ENCODE measurements at regions not wholly inside any gene's neighbourhood (a gene's known extent, or its start where the extent isn't known, plus 50 kb on each side); places are given as distances from the start of the nearest gene placed in this dataset.

GRCh38 chr11:45385844-45386243, 99.7 kb upstream of the SYT13 start:
- Histone ChIP-seq H3K27me3 (ENCODE audit: control insufficient read depth in 2 of 2, insufficient read depth in 2 of 2, low read length in 2 of 2) (no peaks in the 10 kb centered on the region), H3K4me1 (ENCODE audit: control insufficient read depth in 2 of 2, insufficient read depth in 2 of 2, low read length in 2 of 2) (no peaks in the 10 kb centered on the region), H3K4me3 (ENCODE audit: low read length in 2 of 2) (no peak overlapping the region), H3K9me3 (ENCODE audit: control insufficient read depth in 2 of 2, low read length in 2 of 2) (no peaks in the 10 kb centered on the region), H3K9ac (ENCODE audit: low read depth in 1 of 2, low read length in 2 of 2) (no peak overlapping the region), H3K27ac (ENCODE audit: low read depth in 2 of 2, low read length in 2 of 2) (no peak overlapping the region), H3K36me3 (ENCODE audit: control insufficient read depth in 2 of 2, insufficient read depth in 2 of 2, low read length in 2 of 2) (no peaks in the 10 kb centered on the region)

- Histone ChIP-seq H3K4me3 (ENCODE audit: low read length in 2 of 2) (no peak overlapping the region), H3K27me3 (ENCODE audit: control insufficient read depth in 2 of 2, insufficient read depth in 2 of 2, low read length in 2 of 2) (no peaks in the 10 kb centered on the region), H3K36me3 (ENCODE audit: control insufficient read depth in 2 of 2, insufficient read depth in 2 of 2, low read length in 2 of 2) (no peaks in the 10 kb centered on the region), H3K9me3 (ENCODE audit: control insufficient read depth in 2 of 2, low read length in 2 of 2) (no peaks in the 10 kb centered on the region), H3K9ac (ENCODE audit: low read depth in 1 of 2, low read length in 2 of 2) (no peak overlapping the region), H3K27ac (ENCODE audit: low read depth in 2 of 2, low read length in 2 of 2) (no peak overlapping the region), H3K4me1 (ENCODE audit: control insufficient read depth in 2 of 2, insufficient read depth in 2 of 2, low read length in 2 of 2) (no peaks in the 10 kb centered on the region)
These were observed 99.3 kb upstream of the SYT13 start for GRCh38 chr11:45385423-45385822.

DNA sequence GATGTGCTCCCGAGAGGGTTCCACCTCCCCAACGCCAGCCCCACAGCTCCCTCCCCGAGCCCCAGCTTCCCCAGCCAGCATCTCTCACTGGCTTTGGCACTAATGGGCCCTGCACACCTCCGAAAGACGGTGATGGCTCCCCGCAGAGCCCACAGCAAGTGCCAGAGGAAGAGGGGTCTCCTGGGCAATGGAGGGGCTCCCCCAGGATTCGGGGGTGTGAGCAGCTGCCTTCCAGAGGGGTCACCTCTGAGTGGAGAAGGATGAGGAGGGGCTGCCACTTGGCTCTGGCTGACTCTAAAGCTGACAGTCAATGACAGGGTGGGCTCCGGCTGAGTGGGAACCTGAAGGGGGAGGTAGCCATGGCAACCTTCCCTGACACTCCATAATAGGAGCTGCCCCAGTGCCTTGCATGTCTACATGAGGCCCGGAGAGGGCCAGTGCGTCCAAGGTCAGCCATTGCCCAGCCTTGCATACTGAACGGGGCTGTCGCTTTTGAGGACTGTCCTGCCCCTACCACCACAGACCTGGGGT, 98.6 kb upstream of the SYT13 start:
- no peaks in the 10 kb centered on the region for H3K36me3 ChIP-seq (ENCODE audit: control insufficient read depth in 2 of 2, insufficient read depth in 2 of 2, low read length in 2 of 2)
- no peak overlapping the region for H3K4me3 ChIP-seq (ENCODE audit: low read length in 2 of 2)
- no peaks in the 10 kb centered on the region for H3K9me3 ChIP-seq (ENCODE audit: control insufficient read depth in 2 of 2, low read length in 2 of 2)
- no peaks in the 10 kb centered on the region for H3K27me3 ChIP-seq (ENCODE audit: control insufficient read depth in 2 of 2, insufficient read depth in 2 of 2, low read length in 2 of 2)
- no peak overlapping the region for H3K9ac ChIP-seq (ENCODE audit: low read depth in 1 of 2, low read length in 2 of 2)
- no peaks in the 10 kb centered on the region for H3K4me1 ChIP-seq (ENCODE audit: control insufficient read depth in 2 of 2, insufficient read depth in 2 of 2, low read length in 2 of 2)
- no peak overlapping the region for H3K27ac ChIP-seq (ENCODE audit: low read depth in 2 of 2, low read length in 2 of 2)

DNA sequence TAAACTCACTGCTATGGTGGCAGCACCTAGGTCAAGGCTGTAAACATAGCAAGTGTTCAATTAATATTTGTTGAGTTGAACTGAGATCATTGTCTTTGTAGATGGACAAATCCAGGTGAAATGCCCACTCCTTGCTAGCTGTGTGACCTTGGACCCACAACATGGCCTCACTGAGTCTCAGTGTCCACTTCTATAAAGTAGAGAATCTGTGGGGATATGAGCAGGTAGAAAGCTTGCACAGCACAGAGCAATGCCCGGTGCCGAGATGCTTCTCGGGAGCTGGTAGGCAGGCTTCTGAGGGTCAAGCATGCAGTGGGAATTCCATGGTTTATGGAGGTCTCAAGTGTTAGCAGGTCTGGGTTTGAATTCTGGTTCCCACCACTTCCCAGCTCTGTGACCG, 97.9 kb upstream of the SYT13 start:
- H3K36me3 ChIP-seq (ENCODE audit: control insufficient read depth in 2 of 2, insufficient read depth in 2 of 2, low read length in 2 of 2): no peaks in the 10 kb centered on the region
- no peak overlapping the region for H3K4me3 ChIP-seq (ENCODE audit: low read length in 2 of 2)
- H3K27ac ChIP-seq (ENCODE audit: low read depth in 2 of 2, low read length in 2 of 2): no peak overlapping the region
- no peak overlapping the region for H3K9ac ChIP-seq (ENCODE audit: low read depth in 1 of 2, low read length in 2 of 2)
- H3K4me1 ChIP-seq (ENCODE audit: control insufficient read depth in 2 of 2, insufficient read depth in 2 of 2, low read length in 2 of 2): no peaks in the 10 kb centered on the region
- H3K27me3 ChIP-seq (ENCODE audit: control insufficient read depth in 2 of 2, insufficient read depth in 2 of 2, low read length in 2 of 2): no peaks in the 10 kb centered on the region
- H3K9me3 ChIP-seq (ENCODE audit: control insufficient read depth in 2 of 2, low read length in 2 of 2): no peaks in the 10 kb centered on the region

DNA sequence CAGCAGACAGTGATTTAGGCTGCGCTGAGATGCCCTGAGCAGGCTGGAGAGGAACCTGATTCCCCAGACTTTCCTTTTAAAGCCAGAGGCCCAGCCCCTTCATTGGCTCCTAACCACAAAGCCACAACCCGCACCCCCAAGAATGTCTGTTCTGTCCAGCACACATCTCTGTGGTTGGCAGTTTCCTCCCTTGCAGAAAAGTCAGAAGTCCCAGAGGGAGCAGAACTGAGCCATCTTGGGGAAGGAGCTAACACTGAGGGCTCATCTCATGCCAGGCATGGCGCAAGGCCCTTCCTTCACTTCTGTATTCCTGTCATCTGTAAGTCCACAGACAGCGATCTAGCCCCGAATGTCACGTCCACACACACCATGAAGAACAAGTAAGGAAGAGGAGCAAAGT, 97.1 kb upstream of the SYT13 start:
- H3K9ac ChIP-seq (ENCODE audit: low read depth in 1 of 2, low read length in 2 of 2): no peak overlapping the region
- H3K4me3 ChIP-seq (ENCODE audit: low read length in 2 of 2): no peak overlapping the region
- no peak overlapping the region for H3K27ac ChIP-seq (ENCODE audit: low read depth in 2 of 2, low read length in 2 of 2)
- H3K4me1 ChIP-seq (ENCODE audit: control insufficient read depth in 2 of 2, insufficient read depth in 2 of 2, low read length in 2 of 2): no peaks in the 10 kb centered on the region
- no peaks in the 10 kb centered on the region for H3K27me3 ChIP-seq (ENCODE audit: control insufficient read depth in 2 of 2, insufficient read depth in 2 of 2, low read length in 2 of 2)
- no peaks in the 10 kb centered on the region for H3K9me3 ChIP-seq (ENCODE audit: control insufficient read depth in 2 of 2, low read length in 2 of 2)
- no peaks in the 10 kb centered on the region for H3K36me3 ChIP-seq (ENCODE audit: control insufficient read depth in 2 of 2, insufficient read depth in 2 of 2, low read length in 2 of 2)

DNA sequence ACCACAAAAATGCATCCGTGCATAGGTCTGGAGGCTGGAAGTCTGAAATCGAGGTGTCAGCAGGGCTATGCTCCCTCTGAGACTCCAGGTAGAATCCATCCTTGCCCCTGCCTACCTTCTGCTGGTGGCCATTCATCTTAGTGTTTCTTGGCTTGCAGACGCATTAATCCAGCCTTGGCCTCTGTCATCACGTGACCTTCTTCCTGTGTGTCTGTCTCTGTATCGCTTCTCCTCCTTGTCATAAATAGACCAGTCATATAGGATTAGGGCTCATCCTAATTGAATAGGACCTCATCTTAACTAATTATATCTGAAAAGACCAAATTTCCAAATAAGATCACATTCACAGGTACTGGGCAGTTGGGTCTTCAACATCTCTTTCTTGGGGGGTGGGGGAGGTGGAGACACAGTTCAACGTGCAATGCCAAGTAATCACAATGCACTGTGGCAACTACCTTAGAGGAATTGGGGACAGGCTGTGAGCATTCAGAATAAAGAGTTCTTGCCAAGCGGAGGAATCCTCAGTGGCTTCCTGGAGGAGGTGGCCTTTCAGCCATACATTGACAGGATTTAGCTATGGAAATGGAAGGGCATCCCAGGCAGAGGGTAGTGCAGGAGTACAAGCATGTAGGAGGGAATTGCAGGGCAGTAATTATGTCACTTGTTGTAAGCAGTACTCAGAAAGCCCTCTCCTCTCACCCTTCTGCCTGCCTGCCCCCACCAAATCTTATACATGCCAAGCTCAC, 96.2 kb upstream of the SYT13 start:
- H3K4me3 ChIP-seq (ENCODE audit: low read length in 2 of 2): no peak overlapping the region
- H3K36me3 ChIP-seq (ENCODE audit: control insufficient read depth in 2 of 2, insufficient read depth in 2 of 2, low read length in 2 of 2): no peaks in the 10 kb centered on the region
- no peaks in the 10 kb centered on the region for H3K27me3 ChIP-seq (ENCODE audit: control insufficient read depth in 2 of 2, insufficient read depth in 2 of 2, low read length in 2 of 2)
- H3K4me1 ChIP-seq (ENCODE audit: control insufficient read depth in 2 of 2, insufficient read depth in 2 of 2, low read length in 2 of 2): no peaks in the 10 kb centered on the region
- H3K27ac ChIP-seq (ENCODE audit: low read depth in 2 of 2, low read length in 2 of 2): no peak overlapping the region
- no peak overlapping the region for H3K9ac ChIP-seq (ENCODE audit: low read depth in 1 of 2, low read length in 2 of 2)
- no peaks in the 10 kb centered on the region for H3K9me3 ChIP-seq (ENCODE audit: control insufficient read depth in 2 of 2, low read length in 2 of 2)

- Histone ChIP-seq H3K9ac (ENCODE audit: low read depth in 1 of 2, low read length in 2 of 2) (no peak overlapping the region), H3K36me3 (ENCODE audit: control insufficient read depth in 2 of 2, insufficient read depth in 2 of 2, low read length in 2 of 2) (no peaks in the 10 kb centered on the region), H3K27me3 (ENCODE audit: control insufficient read depth in 2 of 2, insufficient read depth in 2 of 2, low read length in 2 of 2) (peaks cover 0 to 3% of the 10 kb centered on the region in 2 donors), H3K27ac (ENCODE audit: low read depth in 2 of 2, low read length in 2 of 2) (no peak overlapping the region), H3K9me3 (ENCODE audit: control insufficient read depth in 2 of 2, low read length in 2 of 2) (no peaks in the 10 kb centered on the region), H3K4me1 (ENCODE audit: control insufficient read depth in 2 of 2, insufficient read depth in 2 of 2, low read length in 2 of 2) (no peaks in the 10 kb centered on the region), H3K4me3 (ENCODE audit: low read length in 2 of 2) (no peak overlapping the region)
These were observed 93.2 kb upstream of the SYT13 start for GRCh38 chr11:45379162-45379863.

- Histone ChIP-seq H3K9ac (ENCODE audit: low read depth in 1 of 2, low read length in 2 of 2) (no peak overlapping the region), H3K4me3 (ENCODE audit: low read length in 2 of 2) (no peak overlapping the region), H3K4me1 (ENCODE audit: control insufficient read depth in 2 of 2, insufficient read depth in 2 of 2, low read length in 2 of 2) (no peaks in the 10 kb centered on the region), H3K27me3 (ENCODE audit: control insufficient read depth in 2 of 2, insufficient read depth in 2 of 2, low read length in 2 of 2) (peaks cover 0 to 3% of the 10 kb centered on the region in 2 donors), H3K9me3 (ENCODE audit: control insufficient read depth in 2 of 2, low read length in 2 of 2) (no peaks in the 10 kb centered on the region), H3K36me3 (ENCODE audit: control insufficient read depth in 2 of 2, insufficient read depth in 2 of 2, low read length in 2 of 2) (no peaks in the 10 kb centered on the region), H3K27ac (ENCODE audit: low read depth in 2 of 2, low read length in 2 of 2) (no peak overlapping the region)
These were observed 92.4 kb upstream of the SYT13 start for GRCh38 chr11:45378516-45378915.

DNA sequence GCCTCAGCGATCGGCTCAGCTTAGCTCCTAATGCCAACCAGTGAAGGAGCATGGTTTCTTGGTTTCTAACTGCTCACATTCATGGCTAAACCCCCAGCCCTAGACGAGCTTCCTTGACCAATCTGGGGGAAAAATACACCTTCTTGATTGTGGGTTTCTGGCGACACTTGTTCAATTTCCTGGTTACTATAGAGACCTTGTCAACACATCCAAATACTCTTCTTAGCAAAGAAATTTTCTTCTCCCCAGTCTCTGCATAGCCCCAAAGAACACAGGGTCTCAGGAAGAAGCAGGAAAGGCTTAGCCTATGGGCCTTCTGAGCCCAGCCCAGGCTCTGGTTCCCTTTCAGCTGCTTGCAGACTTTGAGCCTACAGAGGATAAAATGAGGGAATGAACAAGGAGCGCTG, 88.5 kb upstream of the SYT13 start:
- Histone ChIP-seq H3K27me3 (ENCODE audit: control insufficient read depth in 2 of 2, insufficient read depth in 2 of 2, low read length in 2 of 2) (peaks cover 0 to 8% of the 10 kb centered on the region in 2 donors), H3K27ac (ENCODE audit: low read depth in 2 of 2, low read length in 2 of 2) (no peak overlapping the region), H3K4me3 (ENCODE audit: low read length in 2 of 2) (no peak overlapping the region), H3K4me1 (ENCODE audit: control insufficient read depth in 2 of 2, insufficient read depth in 2 of 2, low read length in 2 of 2) (no peaks in the 10 kb centered on the region), H3K9me3 (ENCODE audit: control insufficient read depth in 2 of 2, low read length in 2 of 2) (no peaks in the 10 kb centered on the region), H3K9ac (ENCODE audit: low read depth in 1 of 2, low read length in 2 of 2) (no peak overlapping the region), H3K36me3 (ENCODE audit: control insufficient read depth in 2 of 2, insufficient read depth in 2 of 2, low read length in 2 of 2) (no peaks in the 10 kb centered on the region)

DNA sequence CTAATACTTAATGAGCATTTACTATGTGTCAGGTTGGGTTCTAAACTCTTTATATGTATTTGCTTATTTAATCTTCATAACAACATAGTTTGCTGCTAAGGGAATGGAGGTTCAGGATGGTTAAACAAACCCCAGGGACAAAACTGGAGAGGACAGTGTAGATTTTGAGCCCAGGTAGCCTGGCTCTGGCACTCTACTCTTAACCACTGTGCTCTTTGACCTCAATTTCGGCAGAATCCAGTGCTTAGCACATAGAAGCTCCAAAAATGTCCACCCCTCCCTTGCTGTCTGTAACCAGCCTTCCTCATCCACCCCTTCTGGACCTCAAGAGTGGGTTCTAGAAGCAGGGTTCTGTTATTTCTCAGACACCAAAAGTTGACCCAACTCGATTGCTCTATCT, 88.0 kb upstream of the SYT13 start:
- Histone ChIP-seq H3K36me3 (ENCODE audit: control insufficient read depth in 2 of 2, insufficient read depth in 2 of 2, low read length in 2 of 2) (no peaks in the 10 kb centered on the region), H3K9me3 (ENCODE audit: control insufficient read depth in 2 of 2, low read length in 2 of 2) (no peaks in the 10 kb centered on the region), H3K27ac (ENCODE audit: low read depth in 2 of 2, low read length in 2 of 2) (no peak overlapping the region), H3K4me3 (ENCODE audit: low read length in 2 of 2) (no peak overlapping the region), H3K4me1 (ENCODE audit: control insufficient read depth in 2 of 2, insufficient read depth in 2 of 2, low read length in 2 of 2) (no peaks in the 10 kb centered on the region), H3K9ac (ENCODE audit: low read depth in 1 of 2, low read length in 2 of 2) (no peak overlapping the region), H3K27me3 (ENCODE audit: control insufficient read depth in 2 of 2, insufficient read depth in 2 of 2, low read length in 2 of 2) (peaks cover under 1 to 8% of the 10 kb centered on the region in 2 donors)
